Kidney epithelial cell (primary cell): ENCODE measurements at regions not wholly inside any gene's neighbourhood (a gene's known extent, or its start where the extent isn't known, plus 50 kb on each side); places are given as distances from the start of the nearest gene placed in this dataset.

ENCODE experiments used
- DNase-seq: peaks from one replicate; pipeline ENCODE4 v3.0.0-alpha.2; 2010; ENCODE audit warnings: low read depth
- H3K27me3 ChIP-seq: 2 replicates; pipeline ENCODE4 v1.6.0; 2011; ENCODE audit warnings: low read length; ENCODE audit not compliant: control insufficient read depth, insufficient read depth
- H3K36me3 ChIP-seq: 2 replicates; pipeline ENCODE4 v1.5.1; 2011; ENCODE audit warnings: low read length; ENCODE audit not compliant: control insufficient read depth, insufficient read depth
- H3K4me3 ChIP-seq: 2 replicates; pipeline ENCODE4 v1.5.1; 2011; ENCODE audit warnings: low read depth, mild to moderate bottlenecking, control low read depth, low read length
- TF ChIP-seq, protein P1 (sequence below): IDR thresholded peaks from 2 replicates; pipeline ENCODE4 v1.5.1; 2011; ENCODE audit warnings: mild to moderate bottlenecking, moderate library complexity, low read length, control low read depth, inconsistent platforms; ENCODE audit not compliant: insufficient read depth, poor library complexity, severe bottlenecking

DNA sequence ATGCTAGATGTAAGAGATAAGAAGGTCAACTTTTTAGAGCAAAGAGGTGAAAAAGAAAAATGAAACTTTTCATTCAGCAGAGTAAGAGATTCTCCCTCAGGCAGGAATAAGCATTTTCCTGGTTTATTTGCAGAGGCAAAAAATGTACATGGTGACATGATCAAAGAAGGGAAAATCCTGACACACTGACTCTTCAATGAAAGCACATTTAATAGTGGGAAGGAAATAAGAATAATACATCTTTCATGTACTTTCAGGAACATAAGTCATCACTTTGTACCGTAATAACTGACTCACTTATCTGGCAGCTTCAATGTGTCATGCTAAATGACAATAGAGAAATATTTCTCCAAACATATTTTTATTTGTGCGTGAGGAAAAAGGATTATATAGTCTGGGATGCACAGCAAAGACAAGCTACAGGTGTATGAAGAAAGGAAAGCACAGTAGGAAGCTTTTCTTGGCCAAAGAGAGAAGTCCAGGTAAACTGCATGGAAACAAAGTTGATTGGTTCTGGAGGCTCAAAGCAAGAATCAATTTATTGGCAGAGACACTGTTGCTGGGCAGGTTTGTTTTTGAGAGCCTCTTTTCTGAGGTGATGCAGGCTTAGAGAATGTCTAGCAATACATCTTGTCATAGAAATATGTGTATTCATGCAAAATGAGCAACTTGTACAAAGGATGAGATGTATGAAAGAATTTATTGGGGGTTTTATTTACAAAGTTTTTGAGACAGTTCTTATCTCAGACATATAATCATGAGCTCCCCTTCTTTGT is 1409.0 kb downstream of the PLA2G4A start:
- Histone ChIP-seq H3K36me3 (no peaks in the 10 kb centered on the region), H3K27me3 (no peaks in the 10 kb centered on the region), H3K4me3 (no peak overlapping the region)
- DNase-seq, result no peak
- TF ChIP-seq, protein P1, sequence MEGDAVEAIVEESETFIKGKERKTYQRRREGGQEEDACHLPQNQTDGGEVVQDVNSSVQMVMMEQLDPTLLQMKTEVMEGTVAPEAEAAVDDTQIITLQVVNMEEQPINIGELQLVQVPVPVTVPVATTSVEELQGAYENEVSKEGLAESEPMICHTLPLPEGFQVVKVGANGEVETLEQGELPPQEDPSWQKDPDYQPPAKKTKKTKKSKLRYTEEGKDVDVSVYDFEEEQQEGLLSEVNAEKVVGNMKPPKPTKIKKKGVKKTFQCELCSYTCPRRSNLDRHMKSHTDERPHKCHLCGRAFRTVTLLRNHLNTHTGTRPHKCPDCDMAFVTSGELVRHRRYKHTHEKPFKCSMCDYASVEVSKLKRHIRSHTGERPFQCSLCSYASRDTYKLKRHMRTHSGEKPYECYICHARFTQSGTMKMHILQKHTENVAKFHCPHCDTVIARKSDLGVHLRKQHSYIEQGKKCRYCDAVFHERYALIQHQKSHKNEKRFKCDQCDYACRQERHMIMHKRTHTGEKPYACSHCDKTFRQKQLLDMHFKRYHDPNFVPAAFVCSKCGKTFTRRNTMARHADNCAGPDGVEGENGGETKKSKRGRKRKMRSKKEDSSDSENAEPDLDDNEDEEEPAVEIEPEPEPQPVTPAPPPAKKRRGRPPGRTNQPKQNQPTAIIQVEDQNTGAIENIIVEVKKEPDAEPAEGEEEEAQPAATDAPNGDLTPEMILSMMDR, result no peak

DNA sequence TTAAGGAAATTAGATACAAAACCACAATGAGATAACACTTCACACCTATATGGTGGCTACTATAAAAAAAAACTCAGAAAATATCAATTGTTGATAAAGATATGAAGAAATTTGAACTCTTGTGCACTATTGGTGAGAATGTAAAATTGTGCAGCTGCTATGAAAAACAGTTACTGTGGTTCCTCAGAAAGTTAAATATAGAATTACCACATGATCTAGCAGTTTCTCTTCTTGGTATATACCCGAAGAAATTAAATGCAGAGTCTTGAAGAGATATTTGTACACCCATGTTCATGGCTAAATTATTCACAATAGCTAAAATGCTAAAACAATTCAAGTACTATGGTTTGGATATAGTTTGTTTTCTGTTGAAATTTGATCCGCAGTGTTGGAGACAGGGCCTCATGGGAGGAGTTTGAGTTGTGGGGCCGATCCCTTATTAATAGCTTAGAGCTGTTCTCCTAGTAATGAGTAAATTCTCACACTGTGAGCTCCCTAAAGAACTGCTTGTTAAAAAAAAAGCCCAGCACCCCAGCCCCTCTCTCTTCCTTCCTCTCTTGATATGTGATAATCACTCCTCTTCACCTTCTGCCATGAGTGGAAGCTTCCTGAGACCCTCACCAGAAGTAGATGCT is 1412.1 kb downstream of the PLA2G4A start:
- Histone ChIP-seq H3K4me3 (no peak overlapping the region), H3K36me3 (no peaks in the 10 kb centered on the region), H3K27me3 (no peaks in the 10 kb centered on the region)
- TF ChIP-seq, protein P1, result no peak
- DNase-seq, result no peak

DNA sequence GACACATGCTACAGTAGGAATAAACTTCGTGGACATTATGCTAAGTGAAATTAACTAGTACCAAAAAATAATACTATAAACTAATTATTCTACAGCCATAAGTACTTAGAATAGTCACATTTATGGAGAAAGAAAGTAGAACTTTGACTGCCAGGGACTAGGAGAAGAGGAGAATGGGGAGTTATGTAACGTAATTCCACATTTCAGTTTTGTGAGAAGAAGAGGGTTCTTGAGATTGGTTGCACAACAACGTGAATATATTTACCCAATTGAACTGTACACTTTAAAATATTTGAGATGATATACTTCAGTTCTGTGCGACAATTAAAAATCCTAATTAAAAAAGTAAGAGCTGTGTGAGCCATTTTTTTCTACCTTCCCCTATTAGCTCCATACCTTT is 1412.9 kb downstream of the PLA2G4A start:
- Histone ChIP-seq H3K4me3 (no peak overlapping the region), H3K27me3 (no peaks in the 10 kb centered on the region), H3K36me3 (no peaks in the 10 kb centered on the region)
- DNase-seq, result no peak
- TF ChIP-seq, protein P1, result no peak

DNA sequence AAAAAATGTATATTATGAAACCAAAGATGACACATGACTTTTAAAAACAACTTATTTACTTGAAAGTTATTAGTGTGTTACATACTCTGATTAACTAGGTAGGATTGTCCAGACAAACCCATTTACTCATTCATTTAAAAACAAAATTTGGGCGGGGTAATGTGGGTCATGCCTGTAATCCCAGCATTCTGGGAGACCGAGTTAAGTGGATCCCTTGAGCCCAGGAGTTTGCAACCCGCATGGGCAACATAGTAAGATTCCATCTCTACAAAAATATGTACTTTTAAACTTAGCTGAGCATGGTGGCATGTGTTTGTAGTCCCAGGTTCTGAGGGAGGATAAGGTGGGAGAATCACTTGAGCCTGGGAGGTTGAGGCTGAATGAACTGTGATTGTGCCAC is 1414.7 kb downstream of the PLA2G4A start:
- Histone ChIP-seq H3K4me3 (no peak overlapping the region), H3K27me3 (no peaks in the 10 kb centered on the region), H3K36me3 (no peaks in the 10 kb centered on the region)
- DNase-seq, result no peak
- TF ChIP-seq, protein P1, result no peak

DNA sequence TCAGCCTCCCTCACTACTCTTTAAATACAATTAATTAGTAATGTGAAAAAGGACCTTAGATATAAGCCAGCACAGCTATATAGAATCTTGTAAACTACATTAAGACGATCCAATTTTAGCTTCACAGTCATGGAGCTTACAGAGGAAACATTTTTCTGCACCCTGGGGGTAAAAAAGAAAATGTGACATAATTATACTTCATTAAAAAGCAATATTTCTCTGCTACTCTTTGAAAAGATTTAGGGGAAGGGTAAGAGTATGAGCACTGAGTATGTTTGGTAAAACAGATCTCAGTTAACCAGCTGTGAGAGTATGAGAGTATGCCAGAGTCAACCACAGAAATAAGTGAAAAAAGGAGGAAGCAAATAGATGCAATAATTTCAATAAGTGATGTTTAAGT is 1415.9 kb downstream of the PLA2G4A start:
- Histone ChIP-seq H3K36me3 (no peaks in the 10 kb centered on the region), H3K4me3 (no peak overlapping the region), H3K27me3 (no peaks in the 10 kb centered on the region)
- no peak for DNase-seq
- TF ChIP-seq, protein P1, result no peak
